HFFc6 (cell line): ENCODE measurements at regions not wholly inside any gene's neighbourhood (a gene's known extent, or its start where the extent isn't known, plus 50 kb on each side); places are given as distances from the start of the nearest gene placed in this dataset.
A peak's percentile ranks its signal among the peaks of the same experiment; 100 is the strongest.

Source experiments
- DNase-seq: peaks from one replicate; pipeline ENCODE4 v3.0.0-alpha.2; 2018
- H3K27ac Mint-ChIP-seq: 2 replicates; pipeline ENCODE4 v1.8.0; 2020; ENCODE audit warnings: mild to moderate bottlenecking, mixed read lengths
- H3K27me3 Mint-ChIP-seq: 2 replicates; pipeline ENCODE4 v1.8.0; 2021; ENCODE audit warnings: mild to moderate bottlenecking, moderate library complexity, mixed read lengths; ENCODE audit not compliant: insufficient read depth
- H3K36me3 Mint-ChIP-seq: 2 replicates; pipeline ENCODE4 v1.8.0; 2021; ENCODE audit warnings: low read depth, mixed read lengths
- H3K4me1 Mint-ChIP-seq: 2 replicates; pipeline ENCODE4 v1.8.0; 2020; ENCODE audit warnings: low read depth, mixed read lengths
- H3K4me3 Mint-ChIP-seq: 2 replicates; pipeline ENCODE4 v1.8.0; 2020; ENCODE audit warnings: mild to moderate bottlenecking, moderate library complexity, mixed read lengths
- H3K9me3 Mint-ChIP-seq: 2 replicates; pipeline ENCODE4 v1.8.0; 2020; ENCODE audit warnings: mild to moderate bottlenecking, mixed read lengths
- TF ChIP-seq, protein P1 (sequence below): fragments of 200-600 bp; sonication (generic); IDR thresholded peaks from 2 replicates; pipeline ENCODE4 v1.5.0; 2021; ENCODE audit warnings: antibody characterized with exemption, mild to moderate bottlenecking

DNA sequence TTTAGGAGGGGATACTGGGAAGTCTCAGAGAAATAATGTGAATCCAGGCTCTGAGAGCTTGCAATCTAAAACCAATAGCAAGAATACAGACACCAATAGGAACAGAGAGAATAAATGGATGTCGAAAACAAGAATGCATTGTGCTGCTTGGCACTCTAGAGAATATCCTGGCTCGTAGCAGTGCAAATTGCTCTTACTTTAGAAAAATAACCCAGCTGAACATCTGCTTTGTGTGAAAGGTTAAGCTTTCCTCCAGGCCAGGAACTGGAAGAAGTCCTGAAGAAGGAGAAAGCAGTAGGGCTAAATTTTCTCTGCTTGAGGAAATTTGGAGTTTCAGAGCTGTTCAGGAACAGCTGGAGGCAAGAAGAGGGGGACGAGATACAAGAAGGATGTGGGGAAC, 382.3 kb downstream of the HHIPL2 start:
- Mint-ChIP-seq H3K4me1 (peaks cover 44% of the 10 kb centered on the region), H3K27ac (peak overlapping the region; percentile 22), H3K36me3 (peaks cover 20% of the 10 kb centered on the region), H3K9me3 (peaks cover 12% of the 10 kb centered on the region), H3K4me3 (no peak overlapping the region), H3K27me3 (peaks cover 3% of the 10 kb centered on the region; the same call in 1 of the 2 replicates)
- DNase-seq, result no peak
- TF ChIP-seq, protein P1, sequence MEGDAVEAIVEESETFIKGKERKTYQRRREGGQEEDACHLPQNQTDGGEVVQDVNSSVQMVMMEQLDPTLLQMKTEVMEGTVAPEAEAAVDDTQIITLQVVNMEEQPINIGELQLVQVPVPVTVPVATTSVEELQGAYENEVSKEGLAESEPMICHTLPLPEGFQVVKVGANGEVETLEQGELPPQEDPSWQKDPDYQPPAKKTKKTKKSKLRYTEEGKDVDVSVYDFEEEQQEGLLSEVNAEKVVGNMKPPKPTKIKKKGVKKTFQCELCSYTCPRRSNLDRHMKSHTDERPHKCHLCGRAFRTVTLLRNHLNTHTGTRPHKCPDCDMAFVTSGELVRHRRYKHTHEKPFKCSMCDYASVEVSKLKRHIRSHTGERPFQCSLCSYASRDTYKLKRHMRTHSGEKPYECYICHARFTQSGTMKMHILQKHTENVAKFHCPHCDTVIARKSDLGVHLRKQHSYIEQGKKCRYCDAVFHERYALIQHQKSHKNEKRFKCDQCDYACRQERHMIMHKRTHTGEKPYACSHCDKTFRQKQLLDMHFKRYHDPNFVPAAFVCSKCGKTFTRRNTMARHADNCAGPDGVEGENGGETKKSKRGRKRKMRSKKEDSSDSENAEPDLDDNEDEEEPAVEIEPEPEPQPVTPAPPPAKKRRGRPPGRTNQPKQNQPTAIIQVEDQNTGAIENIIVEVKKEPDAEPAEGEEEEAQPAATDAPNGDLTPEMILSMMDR, result no peak

DNA sequence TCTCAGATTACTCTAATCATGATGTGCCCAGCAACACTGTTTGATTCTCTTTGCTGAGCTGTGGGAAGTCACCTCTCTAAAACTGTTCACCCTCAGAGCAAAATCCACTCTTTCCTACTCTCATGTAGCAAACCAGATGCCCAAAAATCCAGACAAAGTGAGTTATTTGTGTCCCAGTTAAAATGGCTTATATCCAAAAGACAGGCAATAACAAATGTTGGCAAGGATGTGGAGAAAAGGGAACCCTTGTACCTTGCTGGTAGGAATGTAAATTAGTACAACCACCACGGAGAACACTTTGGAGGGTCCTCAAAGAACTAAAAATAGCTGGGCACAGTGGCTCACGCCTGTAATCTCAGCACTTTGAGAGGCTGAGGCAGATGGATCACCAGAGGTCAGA, 384.0 kb downstream of the HHIPL2 start:
- peaks cover 33% of the 10 kb centered on the region for H3K4me1 Mint-ChIP-seq
- no peak for DNase-seq
- H3K27ac Mint-ChIP-seq, result no peak overlapping the region
- H3K36me3 Mint-ChIP-seq, result peaks cover 6% of the 10 kb centered on the region
- H3K27me3 Mint-ChIP-seq, result peaks cover 2% of the 10 kb centered on the region; the same call in 1 of the 2 replicates
- no peak overlapping the region for H3K4me3 Mint-ChIP-seq
- H3K9me3 Mint-ChIP-seq, result no peaks in the 10 kb centered on the region
- TF ChIP-seq, protein P1, result no peak

DNA sequence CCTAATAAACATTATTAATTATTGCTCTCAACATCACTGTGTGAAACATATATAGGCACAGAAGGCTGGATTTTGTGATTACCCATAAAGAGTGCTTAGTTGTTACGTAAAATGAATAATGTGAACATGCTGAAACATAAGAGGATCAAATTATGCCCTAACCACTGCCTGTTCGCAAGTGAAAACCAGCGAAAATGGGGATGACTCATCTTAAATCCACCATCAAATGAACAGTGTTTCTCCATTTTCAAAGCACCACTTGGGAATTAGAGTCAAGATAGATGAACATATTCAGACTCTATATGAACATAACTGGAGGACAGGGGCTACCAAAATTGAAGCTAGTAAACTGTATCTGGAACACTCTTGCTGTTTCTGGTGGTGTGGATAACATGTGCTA, 386.2 kb downstream of the HHIPL2 start:
- Mint-ChIP-seq H3K27ac (no peak overlapping the region), H3K36me3 (peaks cover 14% of the 10 kb centered on the region; the same call in 1 of the 2 replicates), H3K9me3 (peaks cover 13% of the 10 kb centered on the region; the same call in 1 of the 2 replicates), H3K4me3 (no peak overlapping the region), H3K4me1 (peaks cover 11% of the 10 kb centered on the region), H3K27me3 (no peaks in the 10 kb centered on the region; the same call in 1 of the 2 replicates)
- no peak for DNase-seq
- TF ChIP-seq, protein P1, result no peak

DNA sequence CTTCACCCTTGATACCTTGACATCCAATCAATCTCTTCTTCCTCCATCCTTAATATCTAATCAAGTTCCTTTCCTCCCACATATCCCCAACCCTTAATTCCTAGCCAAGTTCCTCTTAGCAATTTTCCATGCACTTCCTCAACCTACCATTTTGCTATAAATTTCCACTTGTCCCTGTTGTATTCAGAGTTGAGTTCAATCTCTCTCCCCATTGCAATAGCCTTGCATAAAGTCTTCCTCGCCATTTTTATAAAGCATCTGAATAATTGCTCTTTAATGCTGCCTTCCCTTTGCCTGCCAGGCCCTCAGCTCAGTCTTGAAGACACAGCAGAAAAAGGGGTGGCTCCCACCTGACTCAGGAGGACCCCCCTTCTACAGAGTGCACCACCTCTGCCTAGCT, 390.3 kb downstream of the HHIPL2 start:
- TF ChIP-seq, protein P1, result no peak
- Mint-ChIP-seq H3K4me1 (no peaks in the 10 kb centered on the region), H3K9me3 (peaks cover 13% of the 10 kb centered on the region; the same call in 1 of the 2 replicates), H3K36me3 (0 out of 2 replicates have a peak, but pooled peaks cover 10% of the 10 kb centered on the region), H3K27me3 (peaks cover 1% of the 10 kb centered on the region), H3K27ac (no peak overlapping the region), H3K4me3 (no peak overlapping the region)
- no peak for DNase-seq

DNA sequence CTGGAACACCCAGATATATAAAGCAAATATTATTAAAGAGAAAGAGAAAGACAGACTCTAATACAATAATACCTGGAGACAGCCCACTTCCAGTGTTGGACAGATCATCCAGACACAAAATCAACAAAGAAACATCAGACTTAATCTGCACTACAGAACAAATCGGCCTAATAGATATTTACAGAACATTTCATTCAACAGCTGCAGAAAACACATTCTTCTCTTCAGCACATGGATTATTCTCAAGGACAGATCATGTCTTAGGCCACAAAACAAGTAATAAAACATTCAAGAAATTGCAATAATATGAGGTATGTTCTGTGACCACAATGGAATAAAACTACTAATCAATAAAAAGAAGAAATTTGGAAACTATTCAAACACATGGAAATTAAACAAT, 398.3 kb upstream of the DUSP10 start:
- TF ChIP-seq, protein P1, result no peak
- Mint-ChIP-seq H3K27ac (no peak overlapping the region), H3K4me3 (no peak overlapping the region), H3K27me3 (no peaks in the 10 kb centered on the region; the same call in 1 of the 2 replicates), H3K4me1 (no peaks in the 10 kb centered on the region), H3K36me3 (peaks cover 8% of the 10 kb centered on the region; the same call in 1 of the 2 replicates), H3K9me3 (peaks cover 3% of the 10 kb centered on the region; the same call in 1 of the 2 replicates)
- no peak for DNase-seq

DNA sequence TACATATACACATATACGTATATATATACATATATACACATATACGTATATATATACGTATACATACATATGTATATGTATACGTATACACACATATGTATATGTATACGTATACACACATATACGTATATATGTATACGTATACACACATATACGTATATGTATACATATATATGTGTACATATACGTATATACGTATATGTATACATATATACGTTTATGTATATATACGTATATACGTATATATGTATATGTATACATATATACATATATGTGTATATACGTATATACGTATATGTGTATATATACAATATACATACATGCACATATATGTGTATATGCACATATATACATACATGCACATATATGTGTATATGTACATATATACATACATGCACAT, 396.2 kb upstream of the DUSP10 start:
- no peak overlapping the region for H3K27ac Mint-ChIP-seq
- TF ChIP-seq, protein P1, result no peak
- no peak overlapping the region for H3K4me3 Mint-ChIP-seq
- no peaks in the 10 kb centered on the region; the same call in 1 of the 2 replicates for H3K27me3 Mint-ChIP-seq
- H3K4me1 Mint-ChIP-seq, result no peaks in the 10 kb centered on the region
- DNase-seq, result no peak
- H3K36me3 Mint-ChIP-seq, result peaks cover 26% of the 10 kb centered on the region
- peaks cover 13% of the 10 kb centered on the region for H3K9me3 Mint-ChIP-seq
